GM18505 (cell line): ENCODE measurements at regions not wholly inside any gene's neighbourhood (a gene's known extent, or its start where the extent isn't known, plus 50 kb on each side); places are given as distances from the start of the nearest gene placed in this dataset.

Experiments used
- ATAC-seq: cut with Tn5 transposase; IDR thresholded peaks from one replicate; pipeline ENCODE4 v1.9.1; 2021; ENCODE audit not compliant: unreplicated experiment
- POLR2A ChIP-seq: IDR thresholded peaks from 4 replicates; pipeline ENCODE4 v1.6.1; 2011; ENCODE audit warnings: borderline replicate concordance; ENCODE audit not compliant: insufficient read depth, insufficient read length; ENCODE audit errors: extremely low read depth

DNA sequence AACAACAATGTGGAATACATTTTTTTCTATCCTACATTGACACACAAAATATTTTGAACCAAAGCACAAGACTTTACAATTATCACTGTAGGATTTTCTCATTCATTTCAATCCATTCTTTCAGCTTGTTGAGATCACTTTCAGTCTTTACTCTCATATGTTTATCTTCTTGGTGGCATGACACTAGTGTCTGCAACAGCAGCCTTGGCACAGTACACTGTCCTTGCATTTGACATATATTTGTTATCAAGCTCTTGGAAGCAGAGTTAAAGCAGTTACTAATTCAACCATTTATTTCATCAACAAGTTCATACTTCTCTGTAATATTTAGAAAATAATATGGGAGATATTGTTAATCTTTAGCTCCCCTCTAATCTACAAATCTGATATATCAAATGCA lies 922.4 kb upstream of the ADGRL2 start:
- TF ChIP-seq POLR2A, result no peak
- no peak for ATAC-seq

GRCh38 chr1:80876035-80876434 lies 924.7 kb upstream of the ADGRL2 start:
- ATAC-seq, result no peak
- TF ChIP-seq POLR2A, result no peak

DNA sequence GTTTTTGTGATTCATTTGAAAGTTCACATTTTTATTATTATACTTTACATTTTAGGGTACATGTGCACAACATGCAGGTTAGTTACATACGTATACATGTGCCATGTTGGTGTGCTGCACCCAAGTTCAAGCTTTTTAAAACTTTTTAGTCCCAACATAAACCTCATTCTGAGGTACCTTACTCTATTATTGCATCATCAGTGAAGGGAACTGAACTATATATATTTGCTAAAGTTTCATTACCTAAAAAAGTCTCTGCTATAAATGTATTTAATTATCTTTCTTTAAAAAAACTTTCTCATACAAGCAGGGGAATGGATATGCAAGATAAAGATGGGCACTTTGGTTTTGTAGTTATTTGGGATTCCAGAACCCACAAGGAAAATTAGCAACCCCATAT lies 931.4 kb upstream of the ADGRL2 start:
- no peak for TF ChIP-seq POLR2A
- no peak for ATAC-seq

- no peak for TF ChIP-seq POLR2A
Measured at GRCh38 chr1:80847904-80848303, 952.8 kb upstream of the ADGRL2 start.

DNA sequence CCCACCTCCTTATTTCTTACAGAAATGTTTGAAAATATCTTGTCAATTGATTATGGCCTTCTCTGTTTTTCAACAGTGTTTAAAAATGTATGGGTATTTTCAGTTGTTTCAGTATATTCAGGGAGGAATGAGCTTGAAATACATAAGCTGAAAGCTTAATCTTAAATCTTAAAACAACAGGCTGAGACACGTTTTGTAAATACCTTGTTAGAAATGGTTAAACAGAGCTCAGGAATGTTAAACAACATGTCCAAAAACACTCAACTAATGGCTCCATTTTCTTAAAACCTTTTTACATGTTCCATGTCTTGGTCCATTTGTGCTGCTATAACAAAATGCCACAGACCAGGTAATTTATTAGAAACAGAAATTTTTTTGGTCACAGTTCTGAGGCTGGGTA lies 953.8 kb upstream of the ADGRL2 start:
- no peak for TF ChIP-seq POLR2A
- ATAC-seq, result no peak

More at GRCh38 chr1:80847904-80848303, 952.8 kb upstream of the ADGRL2 start:
- no peak for ATAC-seq

DNA sequence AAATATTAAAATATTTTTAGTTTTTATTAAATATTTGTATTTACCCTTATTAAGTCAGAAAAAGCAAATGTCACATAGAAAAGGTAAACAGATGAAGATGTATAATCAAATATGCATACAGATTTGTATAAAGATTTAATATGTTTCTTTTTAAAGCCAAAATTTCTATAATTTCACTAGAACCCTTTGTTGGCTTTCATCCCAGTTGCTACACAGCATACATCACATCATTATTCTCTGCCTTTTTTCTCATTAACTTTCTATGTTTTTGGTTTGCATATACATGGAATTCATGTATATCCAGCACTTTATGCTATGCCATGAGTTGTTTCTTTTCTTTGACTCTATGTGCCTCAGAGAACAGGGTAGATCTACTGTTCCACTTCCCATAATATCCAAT lies 957.9 kb upstream of the ADGRL2 start:
- ATAC-seq, result no peak
- TF ChIP-seq POLR2A, result no peak

DNA sequence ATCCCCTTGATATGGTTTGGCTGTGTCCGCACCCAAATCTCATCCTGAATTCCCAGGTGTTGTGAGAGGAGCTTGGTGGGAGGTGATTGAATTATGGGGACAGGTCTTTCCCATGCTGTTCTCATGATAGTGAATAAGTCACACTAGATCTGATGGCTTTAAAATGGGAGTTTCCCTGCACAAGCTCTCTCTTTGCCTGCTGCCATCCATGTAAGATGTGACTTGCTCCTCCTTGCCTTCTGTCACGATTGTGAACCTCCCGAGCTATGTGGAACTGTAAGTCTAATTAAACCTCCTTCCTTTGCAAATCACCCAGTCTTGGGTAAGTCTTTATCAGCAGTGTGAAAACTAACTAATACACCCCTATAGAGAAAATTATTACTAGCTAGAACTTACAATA lies 959.5 kb upstream of the ADGRL2 start:
- no peak for TF ChIP-seq POLR2A
- ATAC-seq, result no peak

- no peak for TF ChIP-seq POLR2A
- ATAC-seq, result no peak
Measured at GRCh38 chr1:80837066-80837465, 963.7 kb upstream of the ADGRL2 start.

- TF ChIP-seq POLR2A, result no peak
- no peak for ATAC-seq
Measured at GRCh38 chr1:80836505-80836904, 964.2 kb upstream of the ADGRL2 start.

GRCh38 chr1:80827666-80828065 lies 973.1 kb upstream of the ADGRL2 start:
- ATAC-seq, result no peak
- TF ChIP-seq POLR2A, result no peak

DNA sequence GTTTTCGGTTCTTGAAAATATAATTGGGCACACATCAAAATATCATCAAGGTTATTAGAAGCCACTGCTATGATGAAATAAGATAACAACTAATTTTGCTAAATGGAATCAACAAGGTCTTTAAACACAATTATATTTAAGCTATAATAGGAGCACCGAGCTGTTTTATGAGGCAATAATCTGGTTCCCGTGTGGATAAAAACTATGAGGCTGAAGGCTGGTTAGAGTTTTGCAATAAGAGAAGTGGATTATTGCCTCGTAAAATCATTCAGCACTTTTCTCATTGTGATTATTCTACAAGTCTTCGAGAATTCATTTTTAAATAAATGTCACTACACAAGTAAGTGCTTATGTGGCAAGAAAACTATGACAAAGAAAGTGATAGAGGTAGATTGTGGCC lies 975.7 kb upstream of the ADGRL2 start:
- TF ChIP-seq POLR2A, result no peak
- no peak for ATAC-seq

GRCh38 chr1:80818211-80818610 lies 982.5 kb upstream of the ADGRL2 start:
- no peak for TF ChIP-seq POLR2A
- no peak for ATAC-seq

DNA sequence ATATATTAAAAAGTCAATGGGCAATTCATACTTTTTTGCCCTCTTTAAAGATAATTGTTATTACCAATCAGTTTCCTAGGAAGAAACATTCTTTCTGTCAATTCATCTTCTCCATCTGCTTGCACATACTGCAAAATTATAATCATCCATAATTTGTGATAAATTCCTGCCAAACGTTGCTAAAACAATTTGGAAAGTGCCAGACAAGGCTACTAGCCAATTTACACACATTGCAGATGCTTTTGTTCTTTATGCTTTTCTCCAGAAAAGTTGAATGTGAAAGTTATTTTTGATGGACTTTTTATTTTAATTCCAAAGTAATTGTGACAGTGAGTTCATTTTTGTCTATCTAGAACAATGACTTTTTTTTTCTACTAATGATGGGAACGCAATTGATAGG lies 992.8 kb upstream of the ADGRL2 start:
- ATAC-seq, result no peak
- TF ChIP-seq POLR2A, result no peak

- ATAC-seq, result no peak
- TF ChIP-seq POLR2A, result no peak
Measured at GRCh38 chr1:80806431-80806830, 994.3 kb upstream of the ADGRL2 start.

- TF ChIP-seq POLR2A, result no peak
- no peak for ATAC-seq
Measured at GRCh38 chr1:80801695-80802094, 999.0 kb upstream of the ADGRL2 start.
